IPS-15b (cell line): ENCODE measurements at regions not wholly inside any gene's neighbourhood (a gene's known extent, or its start where the extent isn't known, plus 50 kb on each side); places are given as distances from the start of the nearest gene placed in this dataset.

Experiments used
- H3K27me3 ChIP-seq: one replicate; pipeline ENCODE4 v1.6.1; 2013; ENCODE audit warnings: low read length; ENCODE audit not compliant: control insufficient read depth, insufficient read depth
- H3K36me3 ChIP-seq: one replicate; pipeline ENCODE4 v1.6.1; 2013; ENCODE audit warnings: low read length; ENCODE audit not compliant: control insufficient read depth, insufficient read depth
- H3K4me1 ChIP-seq: one replicate; pipeline ENCODE4 v1.6.1; 2013; ENCODE audit warnings: mild to moderate bottlenecking, low read length; ENCODE audit not compliant: control insufficient read depth, insufficient read depth
- H3K4me3 ChIP-seq: one replicate; pipeline ENCODE4 v1.5.1; 2013; ENCODE audit warnings: low read depth, low read length
- H3K9ac ChIP-seq: one replicate; pipeline ENCODE4 v1.6.1; 2013; ENCODE audit warnings: low read depth, mild to moderate bottlenecking, low read length
- H3K9me3 ChIP-seq: one replicate; pipeline ENCODE4 v1.6.1; 2013; ENCODE audit warnings: mild to moderate bottlenecking, low read length; ENCODE audit not compliant: control insufficient read depth, insufficient read depth

DNA sequence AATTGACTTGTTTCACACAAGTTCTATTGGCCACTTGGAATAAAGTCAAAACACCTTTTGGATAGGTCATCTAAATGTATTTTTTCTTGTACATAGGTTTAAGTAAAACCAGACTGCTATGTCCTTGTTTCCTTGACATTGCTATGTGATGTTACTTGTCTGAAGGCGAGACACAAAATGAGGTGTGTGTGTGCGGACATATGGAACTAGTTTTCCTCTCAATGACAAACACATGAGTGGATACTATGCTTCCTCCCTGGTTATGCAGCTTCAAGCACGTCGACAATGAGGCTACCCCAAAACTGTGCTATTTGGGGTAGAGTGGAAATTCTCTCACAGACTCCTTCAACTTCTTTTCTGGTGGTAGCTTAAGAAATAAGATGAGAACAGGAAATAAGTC, 276.8 kb downstream of the GAS1 start:
- Histone ChIP-seq H3K27me3 (no peaks in the 10 kb centered on the region), H3K9me3 (no peaks in the 10 kb centered on the region), H3K36me3 (no peaks in the 10 kb centered on the region), H3K9ac (no peak overlapping the region), H3K4me3 (no peak overlapping the region), H3K4me1 (no peaks in the 10 kb centered on the region)

- Histone ChIP-seq H3K27me3 (no peaks in the 10 kb centered on the region), H3K4me1 (no peaks in the 10 kb centered on the region), H3K4me3 (no peak overlapping the region), H3K36me3 (no peaks in the 10 kb centered on the region), H3K9ac (no peak overlapping the region), H3K9me3 (no peaks in the 10 kb centered on the region)
Measured at GRCh38 chr9:86670076-86670475, 277.2 kb downstream of the GAS1 start.

- H3K4me3 ChIP-seq: no peak overlapping the region
- H3K4me1 ChIP-seq: no peaks in the 10 kb centered on the region
- no peaks in the 10 kb centered on the region for H3K27me3 ChIP-seq
- no peaks in the 10 kb centered on the region for H3K9me3 ChIP-seq
- no peak overlapping the region for H3K9ac ChIP-seq
- no peaks in the 10 kb centered on the region for H3K36me3 ChIP-seq
Measured at GRCh38 chr9:86669422-86669821, 277.9 kb downstream of the GAS1 start.

DNA sequence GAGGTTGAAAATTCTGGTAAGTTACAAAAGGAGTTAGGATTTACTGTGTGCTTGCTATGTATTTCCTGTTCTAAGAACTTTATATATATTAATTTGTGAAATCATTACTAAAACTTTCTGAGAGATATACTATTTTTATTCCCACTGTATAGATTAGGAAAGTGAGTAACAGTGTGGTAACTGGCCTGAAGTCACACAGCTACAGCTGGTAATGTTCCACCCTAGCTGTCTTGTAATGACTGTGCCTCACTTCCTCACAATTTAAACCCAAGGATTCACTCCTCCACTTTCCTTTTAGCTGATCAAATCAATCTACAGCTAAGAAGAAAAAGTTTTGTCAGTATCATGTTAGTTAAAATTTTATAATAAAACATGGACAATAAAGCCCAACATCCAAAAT, 278.8 kb downstream of the GAS1 start:
- Histone ChIP-seq H3K4me3 (no peak overlapping the region), H3K36me3 (no peaks in the 10 kb centered on the region), H3K27me3 (no peaks in the 10 kb centered on the region), H3K9me3 (no peaks in the 10 kb centered on the region), H3K9ac (no peak overlapping the region), H3K4me1 (no peaks in the 10 kb centered on the region)

GRCh38 chr9:86667307-86667706, 280.0 kb downstream of the GAS1 start:
- Histone ChIP-seq H3K27me3 (no peaks in the 10 kb centered on the region), H3K9ac (no peak overlapping the region), H3K4me3 (no peak overlapping the region), H3K9me3 (no peaks in the 10 kb centered on the region), H3K36me3 (no peaks in the 10 kb centered on the region), H3K4me1 (no peaks in the 10 kb centered on the region)

DNA sequence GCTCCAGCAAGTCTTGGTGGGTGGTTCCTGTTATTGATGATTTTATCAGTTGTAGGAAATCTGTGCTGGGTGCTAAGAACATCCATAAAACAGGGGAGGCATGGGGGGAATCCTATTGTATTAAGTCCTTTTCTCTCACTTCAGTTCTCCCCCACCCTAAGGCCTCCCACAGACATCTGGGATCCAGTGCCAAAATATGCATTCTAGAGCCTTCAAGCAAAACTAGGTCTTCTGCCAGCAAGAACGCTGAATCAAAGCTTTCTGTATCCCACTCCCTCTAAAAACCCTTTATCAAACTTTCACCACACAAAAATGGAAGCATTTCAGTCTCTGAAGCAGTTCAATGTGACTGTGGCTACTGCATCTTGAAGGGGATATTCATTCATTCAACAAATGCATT, 281.9 kb downstream of the GAS1 start:
- no peaks in the 10 kb centered on the region for H3K36me3 ChIP-seq
- H3K27me3 ChIP-seq: no peaks in the 10 kb centered on the region

DNA sequence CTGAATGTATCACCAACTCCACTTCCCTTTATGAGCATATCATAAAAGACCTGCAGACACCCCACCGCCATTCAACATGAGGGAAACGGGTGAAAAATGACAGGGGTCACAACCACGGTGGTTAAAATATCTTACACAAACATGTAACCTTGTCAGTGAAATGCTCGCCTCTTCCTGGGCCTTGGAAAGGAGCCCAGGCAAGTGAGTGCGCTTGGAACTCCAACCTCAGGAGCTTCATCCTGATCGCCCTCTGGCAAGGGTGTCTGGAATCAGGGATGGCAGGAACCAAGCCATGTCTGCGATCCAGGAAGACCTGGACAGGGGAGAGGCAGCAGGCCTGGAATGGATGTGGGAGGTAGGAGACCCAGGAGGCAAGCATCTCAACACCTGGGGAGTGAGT, 282.7 kb downstream of the GAS1 start:
- H3K4me1 ChIP-seq: no peaks in the 10 kb centered on the region

More for the DNA sequence above, 281.9 kb downstream of the GAS1 start:
- no peak overlapping the region for H3K9ac ChIP-seq
- no peaks in the 10 kb centered on the region for H3K9me3 ChIP-seq
- H3K4me3 ChIP-seq: no peak overlapping the region
- H3K4me1 ChIP-seq: no peaks in the 10 kb centered on the region

GRCh38 chr9:86663905-86664304, 283.4 kb downstream of the GAS1 start:
- H3K4me3 ChIP-seq: no peak overlapping the region
- H3K36me3 ChIP-seq: no peaks in the 10 kb centered on the region
- H3K9me3 ChIP-seq: no peaks in the 10 kb centered on the region
- H3K4me1 ChIP-seq: no peaks in the 10 kb centered on the region
- H3K27me3 ChIP-seq: no peaks in the 10 kb centered on the region
- no peak overlapping the region for H3K9ac ChIP-seq

More for the DNA sequence above, 282.7 kb downstream of the GAS1 start:
- H3K4me3 ChIP-seq: no peak overlapping the region
- no peaks in the 10 kb centered on the region for H3K9me3 ChIP-seq
- H3K9ac ChIP-seq: no peak overlapping the region
- no peaks in the 10 kb centered on the region for H3K27me3 ChIP-seq
- no peaks in the 10 kb centered on the region for H3K36me3 ChIP-seq

DNA sequence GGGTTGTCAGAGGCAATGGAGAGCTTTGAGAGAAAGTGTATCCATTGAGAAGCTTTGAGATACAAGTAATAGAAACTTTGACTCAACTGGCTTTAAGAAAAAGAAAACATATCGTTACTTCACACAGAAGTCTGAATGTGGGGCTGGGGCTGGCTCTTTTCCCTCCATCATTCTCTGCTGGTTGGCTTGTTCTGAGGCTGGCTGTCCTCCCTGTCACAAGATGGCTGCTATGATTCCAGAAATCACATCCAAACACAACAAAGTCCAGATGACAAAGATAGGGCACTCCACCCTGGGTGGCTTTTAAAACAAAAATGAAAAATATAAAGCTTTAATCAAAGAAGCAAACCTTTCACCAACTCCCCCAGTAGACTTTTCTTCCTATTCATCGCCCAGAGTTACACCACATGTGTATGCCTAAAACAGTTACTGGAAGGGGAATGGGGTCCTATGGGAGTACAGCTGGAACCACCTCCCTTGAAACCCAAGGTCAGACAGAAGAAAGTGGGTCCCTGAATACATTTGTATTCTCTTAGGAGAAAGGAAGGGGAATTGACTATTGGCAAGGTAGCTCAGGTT, 284.3 kb downstream of the GAS1 start:
- H3K27me3 ChIP-seq: no peaks in the 10 kb centered on the region
- no peak overlapping the region for H3K4me3 ChIP-seq
- no peak overlapping the region for H3K9ac ChIP-seq
- H3K36me3 ChIP-seq: no peaks in the 10 kb centered on the region
- H3K9me3 ChIP-seq: no peaks in the 10 kb centered on the region
- H3K4me1 ChIP-seq: no peaks in the 10 kb centered on the region

DNA sequence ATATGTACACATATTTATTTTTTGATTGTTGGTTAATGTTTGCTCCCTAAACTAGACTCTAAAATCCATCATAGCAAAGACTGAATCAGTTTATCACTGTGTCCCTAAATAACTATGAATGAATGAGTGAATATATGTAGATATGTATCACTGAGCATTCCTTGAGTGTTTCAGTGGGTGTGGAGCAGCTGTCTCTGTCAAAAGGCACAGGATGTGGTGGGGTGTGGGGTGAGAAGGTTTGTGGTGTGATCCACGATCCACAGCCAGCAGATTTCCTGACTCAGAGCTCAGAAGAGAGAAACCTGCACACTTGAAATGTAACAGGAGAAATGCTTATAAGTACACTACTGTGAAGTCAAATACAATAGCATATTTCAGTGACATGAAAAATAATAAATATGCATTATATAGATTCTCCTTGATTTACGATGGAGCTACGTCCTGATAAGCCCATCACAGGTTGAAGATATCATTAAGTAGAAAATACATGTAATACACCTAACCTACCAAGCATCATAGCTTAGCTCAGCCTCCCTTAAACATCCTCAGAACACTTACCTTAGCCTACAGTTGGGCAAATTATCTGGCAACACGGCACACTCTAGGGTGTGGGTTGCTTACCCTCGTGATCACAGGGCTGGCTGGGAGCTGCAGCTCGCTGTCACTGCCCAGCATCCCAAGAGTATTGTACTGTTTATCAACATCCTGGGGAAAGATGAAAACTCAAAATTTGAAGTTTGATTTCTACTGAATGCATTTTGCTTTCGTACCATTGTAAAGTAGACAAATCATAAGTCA, 287.0 kb downstream of the GAS1 start:
- H3K27me3 ChIP-seq: no peaks in the 10 kb centered on the region
- H3K4me1 ChIP-seq: no peaks in the 10 kb centered on the region
- H3K4me3 ChIP-seq: no peak overlapping the region
- H3K36me3 ChIP-seq: no peaks in the 10 kb centered on the region
- no peak overlapping the region for H3K9ac ChIP-seq
- H3K9me3 ChIP-seq: no peaks in the 10 kb centered on the region

- no peak overlapping the region for H3K9ac ChIP-seq
- no peak overlapping the region for H3K4me3 ChIP-seq
- no peaks in the 10 kb centered on the region for H3K4me1 ChIP-seq
- no peaks in the 10 kb centered on the region for H3K9me3 ChIP-seq
- H3K27me3 ChIP-seq: no peaks in the 10 kb centered on the region
- H3K36me3 ChIP-seq: no peaks in the 10 kb centered on the region
Measured at GRCh38 chr9:86659413-86660046, 287.8 kb downstream of the GAS1 start.

DNA sequence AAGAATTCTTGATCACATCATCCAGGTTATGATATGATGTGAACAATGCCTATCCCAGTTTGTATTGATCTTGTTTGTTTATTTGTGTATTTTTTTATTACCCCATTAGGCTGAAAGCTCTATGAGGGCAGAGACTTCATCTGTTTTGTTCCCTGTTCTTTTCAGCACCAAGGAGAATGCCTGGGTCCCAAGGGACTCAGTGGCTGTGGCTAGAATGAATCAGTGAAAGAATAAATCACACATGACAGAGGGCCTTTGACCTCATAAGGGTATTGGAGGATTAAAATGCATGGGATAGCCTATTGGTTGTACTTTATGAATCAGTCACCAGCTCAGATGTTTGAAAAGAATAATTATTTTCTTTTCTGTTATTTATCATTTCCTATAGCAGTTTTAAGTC, 292.2 kb downstream of the GAS1 start:
- Histone ChIP-seq H3K9me3 (no peaks in the 10 kb centered on the region), H3K27me3 (no peaks in the 10 kb centered on the region), H3K4me1 (no peaks in the 10 kb centered on the region), H3K36me3 (no peaks in the 10 kb centered on the region), H3K4me3 (no peak overlapping the region), H3K9ac (no peak overlapping the region)
